Neuronal stem cell (in vitro differentiated cells): ENCODE measurements at regions not wholly inside any gene's neighbourhood (a gene's known extent, or its start where the extent isn't known, plus 50 kb on each side); places are given as distances from the start of the nearest gene placed in this dataset.

Experiments
- DNase-seq: peaks from one replicate; pipeline ENCODE4 v3.0.0-alpha.2; 2013; ENCODE audit warnings: low spot score
- H2AFZ ChIP-seq: one replicate; pipeline ENCODE4 v1.6.1; 2013; ENCODE audit warnings: mild to moderate bottlenecking, low read length, inconsistent platforms
- H2AK5ac ChIP-seq: 2 replicates; pipeline ENCODE4 v1.6.1; 2013; ENCODE audit warnings: low read depth, mild to moderate bottlenecking, inconsistent platforms, low read length, moderate library complexity, mixed read lengths
- H2BK120ac ChIP-seq: 2 replicates; pipeline ENCODE4 v1.6.1; 2013; ENCODE audit warnings: low read depth, mild to moderate bottlenecking, inconsistent platforms, low read length, moderate library complexity, mixed read lengths
- H2BK12ac ChIP-seq: one replicate; pipeline ENCODE4 v1.6.1; 2013; ENCODE audit warnings: low read length, inconsistent platforms
- H2BK15ac ChIP-seq: 2 replicates; pipeline ENCODE4 v1.6.1; 2013; ENCODE audit warnings: mild to moderate bottlenecking, low read length, inconsistent platforms, mixed read lengths
- H2BK5ac ChIP-seq: one replicate; pipeline ENCODE4 v1.6.1; 2013; ENCODE audit warnings: inconsistent platforms, mild to moderate bottlenecking, low read length, moderate library complexity
- H3K14ac ChIP-seq: one replicate; pipeline ENCODE4 v1.6.1; 2013; ENCODE audit warnings: low read length, inconsistent platforms
- H3K18ac ChIP-seq: 2 replicates; pipeline ENCODE4 v1.6.1; 2013; ENCODE audit warnings: low read length, inconsistent platforms
- H3K23ac ChIP-seq: 2 replicates; pipeline ENCODE4 v1.6.1; 2013; ENCODE audit warnings: low read depth, mild to moderate bottlenecking, mixed read lengths, low read length, inconsistent platforms; ENCODE audit not compliant: poor library complexity
- H3K27ac ChIP-seq: replicated peaks from 3 replicates; pipeline ENCODE4 v1.5.1; 2013; ENCODE audit warnings: low read length, inconsistent platforms
- H3K27me3 ChIP-seq, 3 experiments: 2 replicates each; pipeline ENCODE4 v1.6.1; 2013; ENCODE audit warnings: low read length in 3 of 3, mild to moderate bottlenecking in 2 of 3, inconsistent platforms in 1 of 3, low read depth in 1 of 3, mixed read lengths in 1 of 3, moderate library complexity in 1 of 3; ENCODE audit not compliant: control insufficient read depth in 3 of 3, insufficient read depth in 3 of 3
- H3K36me3 ChIP-seq, 2 donors: replicated peaks in 1 of 2; 2 replicates each; pipeline ENCODE4 v1.6.1; 2013; ENCODE audit warnings: low read length in 2 of 2; ENCODE audit not compliant: control insufficient read depth in 2 of 2, insufficient read depth in 2 of 2
- H3K4ac ChIP-seq: 2 replicates; pipeline ENCODE4 v1.6.1; 2013; ENCODE audit warnings: inconsistent platforms, mild to moderate bottlenecking, low read length, moderate library complexity
- H3K4me1 ChIP-seq, 2 donors: 1 replicate in 1 of 2; 2 replicates in 1 of 2; pipeline ENCODE4 v1.6.1; 2013; ENCODE audit warnings: low read length in 2 of 2, low read depth in 1 of 2; ENCODE audit not compliant: control insufficient read depth in 2 of 2, insufficient read depth in 1 of 2
- H3K4me2 ChIP-seq: one replicate; pipeline ENCODE4 v1.6.1; 2013; ENCODE audit warnings: mild to moderate bottlenecking, low read length, inconsistent platforms; ENCODE audit not compliant: insufficient read depth, poor library complexity, severe bottlenecking
- H3K4me3 ChIP-seq, 2 donors: 2 replicates each; pipeline ENCODE4 v1.5.1; 2013; ENCODE audit warnings: low read length in 2 of 2, mild to moderate bottlenecking in 2 of 2, inconsistent platforms in 1 of 2, moderate library complexity in 1 of 2
- H3K79me1 ChIP-seq: one replicate; pipeline ENCODE4 v1.6.1; 2013; ENCODE audit warnings: low read depth, mild to moderate bottlenecking, inconsistent platforms, low read length, moderate library complexity
- H3K9ac ChIP-seq: one replicate; pipeline ENCODE4 v1.6.1; 2013; ENCODE audit warnings: mild to moderate bottlenecking, low read depth, low read length, inconsistent platforms; ENCODE audit not compliant: poor library complexity
- H3K9me3 ChIP-seq, 2 donors: replicated peaks in 1 of 2; 2 replicates each; pipeline versions ENCODE3 to v1.6.1; 2013; ENCODE audit warnings: low read length in 2 of 2, mild to moderate bottlenecking in 2 of 2, inconsistent platforms in 1 of 2, low read depth in 1 of 2, mixed read lengths in 1 of 2, moderate library complexity in 1 of 2; ENCODE audit not compliant: control insufficient read depth in 2 of 2, insufficient read depth in 1 of 2
- H4K8ac ChIP-seq: one replicate; pipeline ENCODE4 v1.6.1; 2013; ENCODE audit warnings: low read depth, mild to moderate bottlenecking, inconsistent platforms, low read length, moderate library complexity
- H4K91ac ChIP-seq: one replicate; pipeline ENCODE4 v1.6.1; 2013; ENCODE audit warnings: low read length, low read depth, mild to moderate bottlenecking, inconsistent platforms; ENCODE audit not compliant: poor library complexity
- WGBS, 2 donors: extraction: QIAGEN DNeasy Blood & Tissue Kit; methylation state at CpG; one replicate each; pipeline ENCODE4 v1.1.7; 2013; ENCODE audit warnings: missing lambda C conversion rate in 2 of 2, mixed read lengths in 1 of 2; ENCODE audit not compliant: insufficient read length in 2 of 2, insufficient replicate concordance in 1 of 2; ENCODE audit errors: extremely low coverage in 2 of 2; 5-methylcytosine and 5-hydroxymethylcytosine counted together

DNA sequence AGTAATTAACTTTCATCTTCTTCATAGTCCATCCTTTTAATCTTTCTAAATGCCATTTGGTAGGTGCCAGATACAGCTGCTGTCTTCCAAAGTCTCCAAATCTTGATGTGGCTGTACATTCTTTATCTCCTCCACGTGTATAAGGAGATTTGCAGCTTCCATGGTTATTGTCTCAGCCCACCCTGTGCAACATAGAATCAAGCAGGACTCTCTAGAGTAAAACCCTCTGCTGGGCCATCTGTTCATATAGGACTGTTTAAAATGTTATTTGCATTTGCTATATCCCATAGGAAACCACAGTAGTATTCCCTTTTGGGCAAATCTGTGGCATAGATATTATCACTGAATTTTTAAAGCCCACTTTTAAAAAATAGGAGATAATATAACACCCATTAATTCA lies 527.2 kb upstream of the EPHA5 start:
- no peak for DNase-seq
- H3K79me1 ChIP-seq, result no peaks in the 10 kb centered on the region
- H2AK5ac ChIP-seq, result no peak overlapping the region
- no peak overlapping the region for H3K9ac ChIP-seq
- H3K27me3 ChIP-seq, result no peaks in the 10 kb centered on the region
- H3K4me2 ChIP-seq, result no peak overlapping the region
- H3K4ac ChIP-seq, result no peak overlapping the region
- no peaks in the 10 kb centered on the region for H3K9me3 ChIP-seq
- H4K91ac ChIP-seq, result no peak overlapping the region
- no peak overlapping the region for H2BK5ac ChIP-seq
- no CpG with 5 or more reads among the region's 1 CpG for WGBS, 2 donors
- H3K27ac ChIP-seq, result no peak overlapping the region
- no peak overlapping the region for H2BK12ac ChIP-seq
- no peak overlapping the region for H4K8ac ChIP-seq
- H3K36me3 ChIP-seq, result no peaks in the 10 kb centered on the region
- H3K23ac ChIP-seq, result no peak overlapping the region
- H3K4me1 ChIP-seq, result no peaks in the 10 kb centered on the region
- no peak overlapping the region for H3K18ac ChIP-seq
- H3K14ac ChIP-seq, result no peak overlapping the region
- no peak overlapping the region for H2BK120ac ChIP-seq
- H3K4me3 ChIP-seq, result no peak overlapping the region
- no peak overlapping the region for H2BK15ac ChIP-seq
- no peak overlapping the region for H2AFZ ChIP-seq

DNA sequence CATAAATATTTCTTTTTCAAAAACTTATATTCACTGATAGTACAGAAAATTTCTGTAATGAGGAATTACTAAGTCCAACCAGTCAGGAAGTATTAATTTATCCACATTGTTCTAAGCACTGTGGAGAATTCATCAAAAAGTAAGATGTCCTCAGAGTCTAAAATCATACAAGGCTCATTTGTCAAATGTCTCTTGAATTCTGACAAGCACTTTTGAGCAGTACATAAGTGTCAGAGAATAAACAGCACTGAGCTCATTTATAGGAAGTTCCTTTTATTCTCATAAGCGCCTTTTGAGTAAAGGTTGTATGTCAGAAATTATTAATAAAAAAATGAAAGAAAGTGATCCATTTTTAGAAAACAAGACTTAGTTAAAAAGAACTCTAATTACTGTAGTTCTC lies 523.2 kb upstream of the EPHA5 start:
- no peak overlapping the region for H2BK5ac ChIP-seq
- H3K23ac ChIP-seq, result no peak overlapping the region
- H2BK120ac ChIP-seq, result no peak overlapping the region
- H3K4me3 ChIP-seq, result no peak overlapping the region
- no CpG with 5 or more reads among the region's 1 CpG for WGBS, 2 donors
- H3K27ac ChIP-seq, result no peak overlapping the region
- no peak overlapping the region for H3K14ac ChIP-seq
- DNase-seq, result no peak
- no peak overlapping the region for H3K18ac ChIP-seq
- no peaks in the 10 kb centered on the region for H3K9me3 ChIP-seq
- no peak overlapping the region for H4K8ac ChIP-seq
- H2AK5ac ChIP-seq, result no peak overlapping the region
- H2BK15ac ChIP-seq, result no peak overlapping the region
- no peak overlapping the region for H2AFZ ChIP-seq
- H3K27me3 ChIP-seq, result no peaks in the 10 kb centered on the region
- H3K36me3 ChIP-seq, result no peaks in the 10 kb centered on the region
- no peak overlapping the region for H2BK12ac ChIP-seq
- H3K4me2 ChIP-seq, result no peak overlapping the region
- H3K4ac ChIP-seq, result no peak overlapping the region
- no peaks in the 10 kb centered on the region for H3K4me1 ChIP-seq
- no peak overlapping the region for H4K91ac ChIP-seq
- no peak overlapping the region for H3K9ac ChIP-seq
- H3K79me1 ChIP-seq, result no peaks in the 10 kb centered on the region

DNA sequence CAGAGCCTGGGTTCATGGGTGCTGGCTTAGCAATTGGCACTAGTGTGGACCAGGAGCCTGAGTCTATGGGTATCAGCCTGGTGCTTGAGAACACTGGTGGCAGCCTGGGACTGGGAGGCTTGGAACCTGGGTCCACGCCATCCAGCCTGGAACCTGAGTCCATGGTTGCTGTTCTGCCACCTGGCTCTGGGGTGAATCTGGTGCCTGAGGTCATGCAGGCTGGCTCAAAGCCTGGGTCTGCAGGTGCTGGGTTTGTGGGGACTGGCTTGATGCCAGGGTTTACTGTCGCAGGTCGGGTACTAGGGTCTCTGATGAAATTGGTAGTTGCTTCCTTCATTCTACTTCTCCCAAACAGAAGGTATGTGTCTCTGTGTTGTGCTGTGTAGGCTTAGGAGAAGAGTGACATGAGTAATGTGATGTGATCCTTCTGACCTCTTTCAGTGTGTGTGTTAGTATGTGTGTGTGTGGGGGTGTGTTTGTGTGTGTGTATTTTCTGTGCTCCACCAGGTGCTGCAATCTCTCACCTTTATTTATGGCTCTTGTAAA lies 517.0 kb upstream of the EPHA5 start:
- Histone ChIP-seq H2BK120ac (peak overlapping the region; percentile 72), H2BK12ac (no peak overlapping the region), H3K79me1 (no peaks in the 10 kb centered on the region), H3K4me3 (no peak overlapping the region), H2AK5ac (peak overlapping the region; percentile 63), H3K4ac (peak overlapping the region; percentile 93), H4K91ac (no peak overlapping the region), H3K9ac (no peak overlapping the region), H3K23ac (peak overlapping the region; percentile 80), H3K14ac (peak overlapping the region; percentile 90), H2BK15ac (no peak overlapping the region), H2AFZ (no peak overlapping the region), H4K8ac (no peak overlapping the region), H3K27me3 (no peaks in the 10 kb centered on the region), H3K9me3 (peaks cover 0 to 3% of the 10 kb centered on the region in 2 donors), H3K27ac (no peak overlapping the region), H2BK5ac (no peak overlapping the region), H3K36me3 (no peaks in the 10 kb centered on the region), H3K18ac (peak overlapping the region; percentile 76), H3K4me2 (no peak overlapping the region), H3K4me1 (no peaks in the 10 kb centered on the region)
- DNase-seq, result no peak
- WGBS, 2 donors, result no CpG with 5 or more reads among the region's 3 CpGs

DNA sequence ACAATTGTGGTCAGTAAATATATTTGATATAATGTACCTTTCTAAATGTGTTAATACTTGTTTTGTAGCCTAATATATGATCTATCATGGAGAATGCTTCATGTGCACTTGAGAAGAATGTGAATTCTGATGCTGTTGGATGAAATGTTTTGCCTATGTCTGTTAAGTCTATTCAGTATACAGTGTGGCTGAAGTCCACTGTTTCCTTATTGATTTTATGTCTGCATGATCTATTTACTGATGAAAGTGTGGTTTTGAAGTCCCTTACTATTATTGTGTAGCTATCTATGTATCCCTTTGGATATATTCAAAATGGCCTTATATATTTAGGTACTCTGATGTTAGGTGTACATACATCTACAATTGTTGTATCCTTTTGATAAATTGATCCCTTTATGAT lies 515.8 kb upstream of the EPHA5 start:
- no peak overlapping the region for H3K18ac ChIP-seq
- H3K4me3 ChIP-seq, result no peak overlapping the region
- H3K4me2 ChIP-seq, result no peak overlapping the region
- H3K4ac ChIP-seq, result no peak overlapping the region
- H3K36me3 ChIP-seq, result no peaks in the 10 kb centered on the region
- no peak overlapping the region for H4K8ac ChIP-seq
- H2BK120ac ChIP-seq, result no peak overlapping the region
- H2BK15ac ChIP-seq, result no peak overlapping the region
- H3K9ac ChIP-seq, result no peak overlapping the region
- no peak overlapping the region for H3K14ac ChIP-seq
- H2BK12ac ChIP-seq, result no peak overlapping the region
- no peak overlapping the region for H3K27ac ChIP-seq
- H2AK5ac ChIP-seq, result no peak overlapping the region
- no peak for DNase-seq
- H4K91ac ChIP-seq, result no peak overlapping the region
- H2AFZ ChIP-seq, result no peak overlapping the region
- peaks cover 0 to 3% of the 10 kb centered on the region in 2 donors for H3K9me3 ChIP-seq
- H3K79me1 ChIP-seq, result no peaks in the 10 kb centered on the region
- no peak overlapping the region for H3K23ac ChIP-seq
- no peaks in the 10 kb centered on the region for H3K27me3 ChIP-seq
- no peak overlapping the region for H2BK5ac ChIP-seq
- H3K4me1 ChIP-seq, result no peaks in the 10 kb centered on the region
